GM21423 (cell line): ENCODE measurements at regions not wholly inside any gene's neighbourhood (a gene's known extent, or its start where the extent isn't known, plus 50 kb on each side); places are given as distances from the start of the nearest gene placed in this dataset.

Experiments
- ATAC-seq: cut with Tn5 transposase; IDR thresholded peaks from one replicate; pipeline ENCODE4 v1.9.1; 2021; ENCODE audit warnings: mild to moderate bottlenecking, moderate library complexity; ENCODE audit not compliant: unreplicated experiment

DNA sequence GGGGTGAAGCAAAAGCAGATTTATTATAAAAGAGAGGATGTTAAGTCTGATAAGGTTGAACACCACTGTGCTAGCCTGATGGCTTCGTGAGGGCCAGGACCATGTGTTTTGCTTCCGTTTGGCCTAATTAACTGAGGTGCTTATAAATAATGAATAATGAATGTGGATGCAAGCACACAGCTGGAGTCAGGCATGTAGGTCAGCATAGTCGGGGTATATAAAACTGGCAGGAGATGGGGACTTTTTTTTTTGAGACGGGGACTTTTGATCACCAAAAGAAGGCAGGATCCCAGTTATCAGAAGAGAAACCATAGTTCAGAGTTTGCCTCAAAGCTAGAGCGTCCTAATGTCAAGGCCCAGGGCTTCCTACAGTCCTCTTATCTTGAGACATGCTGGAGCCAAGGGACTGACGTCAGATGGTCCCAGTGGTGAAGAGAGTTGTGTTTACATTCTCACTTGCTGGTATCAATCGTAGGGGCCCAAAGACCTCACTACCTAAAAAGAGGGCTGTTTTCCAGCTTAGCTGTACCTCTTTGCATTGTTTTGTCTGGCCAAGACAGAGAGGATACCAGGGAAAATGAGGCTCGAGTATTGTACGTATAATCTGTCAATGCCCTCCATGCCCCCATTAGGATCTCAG is 50.4 kb downstream of the RTL9 start:
- ATAC-seq: no peak

DNA sequence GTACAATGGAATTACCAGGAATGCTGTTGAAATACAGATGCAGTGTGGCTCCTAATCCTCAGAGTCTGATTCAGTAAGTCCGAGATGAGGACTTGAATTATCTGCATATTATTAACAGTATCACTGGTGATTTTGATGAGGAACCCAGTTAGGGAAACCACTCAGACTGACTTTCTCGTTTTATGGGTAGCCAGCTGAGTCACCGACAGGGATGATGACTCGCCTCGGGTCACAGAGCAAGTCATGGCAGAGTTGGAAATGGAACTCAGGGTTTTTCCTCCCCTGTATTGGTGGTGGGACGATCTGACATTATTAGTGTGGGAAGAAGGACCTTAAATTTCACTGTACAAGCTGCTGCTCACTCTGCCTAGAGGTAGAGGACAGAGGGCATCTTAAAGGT is 51.3 kb downstream of the RTL9 start:
- no peak for ATAC-seq

DNA sequence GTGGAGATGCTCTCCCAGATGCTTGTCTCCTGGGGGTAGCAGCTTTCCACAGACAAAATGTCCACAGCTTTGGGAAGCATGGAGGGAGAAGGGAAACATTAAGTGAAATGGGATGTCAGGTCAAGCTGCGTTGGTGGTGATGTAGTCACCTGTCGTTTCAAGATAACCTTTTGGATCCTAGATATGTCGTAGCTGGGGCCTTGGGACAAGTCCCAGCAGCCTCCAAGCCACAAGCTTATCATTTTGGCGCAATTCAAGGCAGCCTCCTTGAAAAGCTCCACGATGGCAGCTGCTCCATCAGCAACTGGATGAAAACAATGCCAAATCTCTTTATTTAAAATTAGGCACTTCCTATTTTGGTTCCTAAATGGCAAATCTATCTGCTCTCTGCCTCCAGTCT is 52.0 kb downstream of the RTL9 start:
- no peak for ATAC-seq

DNA sequence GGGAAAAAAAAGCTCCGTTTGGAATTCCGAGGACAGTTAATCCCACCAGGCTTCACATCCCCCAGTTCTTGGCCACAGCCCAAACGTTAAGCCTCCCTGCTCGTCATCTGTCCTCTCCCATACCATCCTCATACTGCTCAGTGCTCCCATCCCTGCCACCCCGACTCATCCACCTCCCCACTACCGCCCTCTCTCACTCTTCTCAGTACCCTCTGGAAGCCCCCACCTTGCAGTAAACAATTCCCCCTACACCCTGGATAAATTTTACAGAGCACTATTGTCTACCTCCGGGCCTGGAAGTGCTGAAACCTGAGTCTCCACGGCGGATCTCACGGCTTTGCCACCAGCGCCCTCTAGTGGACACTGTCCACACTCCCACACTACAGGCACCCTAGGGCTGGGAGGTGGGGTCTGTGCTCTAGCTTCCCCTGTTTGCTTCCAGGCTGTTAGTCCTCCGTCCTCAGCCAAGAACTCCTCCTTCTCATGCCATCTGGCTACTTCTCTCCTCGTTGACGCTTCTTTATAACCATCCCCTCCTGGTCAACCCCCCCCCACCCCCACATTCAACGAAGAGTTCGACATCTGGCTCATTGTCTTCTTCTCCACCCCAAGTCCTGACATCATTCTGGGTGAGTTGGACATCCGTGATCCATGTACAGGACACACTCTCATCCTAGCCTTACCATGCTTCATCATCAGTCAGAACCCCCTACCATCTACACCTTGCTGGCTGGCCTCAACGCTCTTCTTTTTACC is 54.5 kb downstream of the RTL9 start:
- ATAC-seq: peak; percentile 48

DNA sequence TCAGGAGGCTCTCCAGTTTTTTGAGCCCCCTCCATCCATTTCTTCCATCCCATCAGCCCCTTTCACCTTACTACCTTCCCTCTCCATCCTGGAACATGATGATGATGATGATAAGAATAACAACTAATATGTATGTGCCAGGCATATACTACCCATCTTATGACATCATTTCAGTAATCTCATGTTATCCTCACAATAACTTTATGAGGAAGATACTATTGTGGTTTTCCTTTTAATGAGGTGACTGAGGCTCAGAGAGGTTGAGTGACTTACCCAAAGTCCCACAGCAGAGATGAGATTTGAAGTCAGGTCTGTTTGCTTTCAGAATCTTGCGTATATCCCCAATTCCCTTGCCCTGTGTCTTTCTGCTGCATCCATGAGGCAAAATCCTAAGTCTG is 55.1 kb downstream of the RTL9 start:
- no peak for ATAC-seq

DNA sequence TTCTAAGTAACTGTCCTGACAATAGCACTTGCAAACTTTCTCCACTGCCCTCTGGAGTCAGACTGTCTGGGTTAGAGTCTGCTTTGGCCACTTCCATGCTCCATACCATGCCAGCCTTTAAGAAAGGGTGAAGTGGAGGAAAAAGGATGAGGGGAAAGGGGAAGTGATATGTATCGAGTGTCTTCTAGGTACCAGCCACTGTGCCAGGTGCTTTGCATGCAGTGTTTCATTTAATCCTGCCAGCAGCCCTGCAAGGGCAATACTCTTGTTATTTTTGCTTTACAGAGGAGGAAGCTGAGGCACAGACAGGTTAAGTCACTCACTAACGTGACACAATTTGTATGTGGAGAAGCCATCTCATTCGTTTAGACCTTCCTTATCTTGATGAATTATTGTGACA is 55.6 kb downstream of the RTL9 start:
- ATAC-seq: peak; percentile 25

DNA sequence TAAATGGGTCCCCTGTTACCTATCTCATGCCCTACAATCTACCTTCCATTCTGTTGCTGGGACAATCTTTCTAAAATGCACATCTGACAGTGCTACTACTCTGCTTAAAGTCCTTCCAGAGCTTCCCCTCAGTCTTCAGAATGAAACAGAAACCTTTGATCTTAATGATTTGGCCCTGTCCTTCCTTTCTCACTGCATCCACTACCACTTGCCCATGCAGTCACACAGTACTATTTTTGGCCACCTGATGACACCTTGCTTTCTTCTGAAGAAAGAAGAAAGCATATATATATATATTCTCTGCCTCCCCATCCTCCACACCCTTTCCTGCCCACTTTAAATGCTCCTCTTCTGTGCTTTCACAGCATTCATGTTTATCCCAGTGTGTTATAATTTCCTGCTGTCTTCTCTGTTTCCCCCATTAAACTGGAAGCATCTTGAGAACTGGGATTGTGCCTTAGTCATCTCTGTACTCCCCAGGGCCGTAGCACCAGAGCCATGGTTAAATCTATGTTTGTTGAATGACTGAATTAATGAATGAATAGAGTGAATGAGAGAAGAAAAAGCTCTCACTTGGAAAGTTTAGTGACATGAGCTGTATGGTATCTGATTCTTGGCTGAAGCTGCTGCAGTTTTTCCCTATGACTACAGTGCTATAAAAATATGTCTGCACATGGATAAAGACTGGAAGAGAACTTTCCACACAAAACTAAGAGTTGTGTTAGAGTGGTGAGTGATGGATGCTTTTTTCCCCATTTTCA is 56.2 kb downstream of the RTL9 start:
- ATAC-seq: peak; percentile 80

DNA sequence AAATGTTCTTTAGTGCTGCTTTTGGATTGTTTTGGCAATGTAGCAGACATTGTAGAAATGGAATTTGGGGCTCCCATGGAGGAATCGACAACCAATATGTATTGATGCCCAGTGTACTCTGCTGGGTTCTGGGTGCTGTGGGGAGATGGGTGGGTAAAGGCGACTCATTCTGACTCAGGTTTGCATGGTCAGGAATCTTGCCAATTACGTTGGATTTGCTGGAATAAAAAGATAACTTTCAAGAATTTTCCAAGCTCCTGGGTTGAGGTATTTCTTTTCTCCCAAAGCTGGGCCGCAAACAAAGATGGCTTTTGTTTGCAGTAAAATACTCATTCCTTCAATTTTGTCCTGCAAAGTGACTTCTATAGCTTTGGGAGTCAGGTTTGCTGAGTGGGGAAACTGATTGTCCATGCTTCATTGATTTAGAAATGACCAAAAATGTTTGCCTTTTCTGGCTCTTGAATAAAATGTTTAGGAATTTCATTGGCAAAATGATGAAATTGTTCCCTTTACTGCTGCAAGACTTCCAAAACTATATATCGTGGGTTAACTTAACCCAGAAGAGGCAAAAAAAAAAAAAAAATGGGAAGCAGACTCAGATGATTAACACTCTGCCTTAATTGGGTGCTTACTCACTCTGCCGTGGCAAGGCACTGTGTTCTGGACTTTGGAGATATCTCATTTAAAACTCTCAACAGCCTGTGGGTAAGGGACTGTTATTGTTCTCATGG is 57.0 kb downstream of the RTL9 start:
- ATAC-seq: no peak

DNA sequence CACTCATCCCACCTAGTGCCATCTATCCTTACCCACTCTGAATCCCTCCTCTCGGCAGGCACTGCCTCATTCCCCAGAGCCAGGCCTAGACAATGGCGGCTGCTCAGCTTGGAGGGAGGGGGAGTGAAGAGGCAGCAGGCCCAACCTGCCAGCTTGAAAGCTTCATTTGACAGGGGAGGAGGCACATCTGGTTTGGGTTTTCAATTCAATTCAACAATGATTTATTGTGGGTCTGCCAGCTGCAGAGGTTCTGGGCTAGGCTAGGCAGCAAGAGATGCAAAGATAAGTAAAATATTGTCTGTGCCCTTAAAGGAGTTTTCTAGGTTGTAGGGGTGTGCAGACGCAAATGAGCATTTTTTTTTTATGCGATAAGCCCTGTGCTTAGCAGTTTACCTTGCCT is 58.5 kb downstream of the RTL9 start:
- ATAC-seq: no peak

DNA sequence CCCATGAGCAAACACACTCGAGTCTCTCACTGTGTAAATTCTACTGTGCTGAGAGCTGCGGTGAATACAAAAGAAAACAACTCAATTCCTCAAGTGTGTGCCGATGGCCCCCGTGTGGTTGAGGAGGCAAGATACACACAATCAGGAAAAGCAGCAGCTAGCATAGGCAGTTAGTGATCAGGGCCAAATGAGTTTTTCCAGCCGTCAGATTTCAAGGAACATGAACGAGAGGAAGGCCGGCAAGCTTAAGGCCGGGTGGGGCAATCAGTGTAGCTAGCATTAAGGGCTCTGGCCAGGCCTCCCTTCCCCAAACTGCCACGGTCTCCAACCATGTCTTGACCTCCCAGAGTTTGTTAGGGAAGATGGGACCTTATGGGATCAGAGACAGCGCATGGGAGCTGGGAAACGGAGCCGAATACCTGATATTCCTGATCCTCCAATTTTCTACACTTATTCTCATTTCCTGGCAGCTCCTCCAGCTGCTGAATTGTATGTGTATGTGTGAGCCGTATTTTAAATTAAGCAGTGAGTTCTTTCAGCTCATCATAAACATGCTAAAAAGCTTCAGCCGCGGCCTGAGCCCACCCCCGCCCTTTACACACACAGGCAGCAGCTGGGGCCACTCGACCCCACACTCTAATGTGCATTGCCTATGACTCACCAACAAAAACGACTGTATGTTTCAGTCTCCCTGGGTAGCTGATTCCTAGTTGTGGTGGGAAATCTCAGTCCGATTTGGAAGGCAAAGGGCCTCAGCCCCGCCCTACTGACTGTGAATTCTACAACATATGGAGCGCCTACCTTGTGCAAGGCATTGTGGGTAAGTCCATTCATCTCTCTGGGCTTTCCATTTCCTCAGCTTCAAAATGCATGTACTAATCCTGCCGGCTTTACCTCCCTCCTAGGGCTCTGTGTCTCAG is 59.9 kb downstream of the RTL9 start:
- no peak for ATAC-seq

DNA sequence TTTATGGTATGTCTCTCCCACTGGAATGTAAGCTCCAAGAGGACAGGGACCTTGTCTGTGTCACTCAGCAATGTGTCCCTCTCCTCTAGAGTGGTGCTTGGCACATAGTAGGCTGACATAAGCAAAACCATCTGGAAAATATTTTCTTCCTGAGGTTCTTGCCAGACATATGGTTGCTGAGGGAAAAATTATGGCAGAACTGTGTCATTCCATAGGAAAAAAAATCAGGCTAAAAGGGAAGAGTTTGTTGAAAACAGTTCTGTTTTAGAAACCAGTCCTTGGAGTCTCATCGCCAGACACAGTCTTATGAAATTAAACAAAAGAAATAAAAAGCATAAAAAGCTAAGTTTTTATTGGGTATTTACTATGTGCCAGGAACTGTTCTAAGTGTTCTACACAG is 60.9 kb downstream of the RTL9 start:
- ATAC-seq: no peak

DNA sequence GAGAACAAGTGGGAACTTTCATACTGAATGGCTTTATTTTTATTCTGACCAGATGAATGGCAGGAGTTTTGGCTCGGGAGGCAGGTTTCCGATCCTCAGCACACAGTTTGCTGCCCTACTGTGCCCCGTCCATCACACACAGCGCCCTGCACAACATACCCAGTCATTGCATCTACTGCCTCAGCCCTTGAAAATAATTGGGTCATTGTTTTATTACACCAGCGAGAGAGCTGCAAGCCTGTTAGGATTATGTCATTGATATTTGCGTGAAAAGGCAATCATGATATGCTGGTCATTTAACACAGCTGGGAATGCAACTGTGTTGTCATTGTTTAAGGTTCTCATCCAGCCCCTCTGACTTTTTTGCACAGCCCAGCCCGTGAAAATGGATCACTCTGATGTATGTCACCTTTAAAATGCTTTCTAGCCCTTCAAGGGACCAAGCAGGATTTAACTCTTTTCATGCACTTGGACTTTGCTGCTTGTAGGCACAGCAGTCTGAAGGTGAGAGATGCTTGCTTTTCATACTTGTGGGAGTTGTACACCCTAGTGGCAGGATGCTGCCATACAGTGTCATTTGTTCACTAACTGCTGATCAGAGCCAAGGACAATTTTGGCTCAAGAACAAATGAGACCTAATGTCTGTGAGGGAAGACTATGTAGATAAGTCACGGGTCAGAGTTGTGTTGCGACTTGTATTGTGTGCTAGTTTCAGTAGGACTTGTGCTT is 62.3 kb downstream of the RTL9 start:
- ATAC-seq: no peak

DNA sequence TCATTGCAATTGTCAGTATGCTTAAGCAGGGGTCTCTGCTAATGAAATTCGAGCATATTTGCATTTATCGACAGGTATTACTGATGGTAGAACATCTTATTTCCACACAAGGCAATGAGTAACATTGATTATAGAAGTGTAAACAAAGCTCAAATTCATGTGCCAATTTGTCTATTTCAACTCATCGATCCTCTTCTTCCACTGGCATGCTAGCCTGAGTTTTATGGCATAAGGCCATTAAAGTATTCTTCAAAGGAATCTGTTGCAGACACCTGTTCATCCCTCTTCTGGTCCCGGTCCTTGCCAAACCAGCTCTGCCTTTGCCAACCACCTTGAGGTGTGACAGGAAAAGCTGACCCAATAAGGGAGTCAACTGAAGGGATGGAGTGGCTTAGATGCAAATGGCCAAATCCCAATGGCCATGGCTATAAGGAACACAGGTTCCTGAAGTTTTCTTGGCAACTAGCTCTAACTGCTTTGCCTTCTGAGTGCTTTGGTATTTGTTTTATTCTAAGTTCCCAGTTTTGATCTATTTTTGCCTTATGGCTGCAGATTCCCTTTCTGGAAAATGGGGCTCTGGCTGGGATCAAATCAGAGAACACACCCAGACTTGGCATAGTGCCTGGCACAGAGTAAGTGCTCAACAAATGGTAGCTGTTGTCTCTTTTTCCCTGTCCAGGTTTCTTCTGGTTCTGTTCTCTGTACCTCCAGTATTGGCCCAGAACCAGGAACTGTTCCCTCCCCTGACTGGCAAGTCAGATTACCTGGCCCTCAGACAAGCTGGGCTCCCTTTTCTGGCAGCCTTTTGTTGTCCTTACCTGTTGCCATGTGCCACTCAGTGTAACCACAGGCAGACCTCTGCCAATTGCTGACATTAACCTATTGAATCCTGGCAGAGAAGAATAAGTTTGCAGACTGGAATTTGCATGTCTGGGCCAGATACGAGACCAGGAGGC is 63.1 kb downstream of the RTL9 start:
- ATAC-seq: no peak

DNA sequence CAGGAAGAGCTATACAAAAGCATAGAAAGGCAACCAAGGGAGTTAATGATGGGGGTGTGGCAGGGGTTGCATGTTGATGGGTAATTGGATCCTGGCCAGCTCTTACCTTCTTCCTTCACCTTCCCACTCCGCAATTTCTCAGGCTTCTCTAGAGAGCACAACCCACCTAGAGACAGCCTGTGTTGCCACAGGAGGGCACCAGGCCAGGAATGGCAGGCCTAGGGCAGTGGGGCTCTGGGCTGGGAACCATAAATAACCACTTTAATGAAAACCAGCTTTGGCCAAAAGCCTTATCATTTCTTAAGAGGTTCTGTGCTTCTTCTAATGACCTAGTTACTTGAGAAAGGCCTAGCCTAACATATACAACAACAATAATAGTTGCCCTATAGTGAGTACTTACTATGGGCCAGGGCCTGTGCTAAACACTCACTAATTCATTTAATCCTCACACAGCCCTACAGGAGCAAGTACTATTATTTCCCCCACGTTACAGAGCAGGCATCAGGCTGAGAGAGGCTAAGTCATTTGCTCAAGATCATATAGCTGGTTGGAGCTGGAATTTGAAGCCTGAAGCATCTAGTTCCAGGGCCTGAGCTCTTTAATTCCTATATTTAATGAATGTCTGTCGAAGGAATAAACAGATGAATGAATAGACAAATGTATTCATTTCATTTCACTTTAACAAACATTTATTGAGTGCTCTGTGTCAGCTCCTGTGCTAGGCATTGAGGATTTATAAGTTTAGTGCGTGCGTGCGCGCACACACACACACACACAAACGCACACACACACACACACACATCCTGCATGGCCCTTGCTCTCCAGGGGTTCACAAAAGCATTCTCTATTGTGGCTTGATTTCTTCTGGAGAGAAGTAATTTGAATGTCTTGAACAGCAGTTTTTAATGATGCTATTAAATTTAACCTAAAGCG is 66.8 kb downstream of the RTL9 start:
- no peak for ATAC-seq

DNA sequence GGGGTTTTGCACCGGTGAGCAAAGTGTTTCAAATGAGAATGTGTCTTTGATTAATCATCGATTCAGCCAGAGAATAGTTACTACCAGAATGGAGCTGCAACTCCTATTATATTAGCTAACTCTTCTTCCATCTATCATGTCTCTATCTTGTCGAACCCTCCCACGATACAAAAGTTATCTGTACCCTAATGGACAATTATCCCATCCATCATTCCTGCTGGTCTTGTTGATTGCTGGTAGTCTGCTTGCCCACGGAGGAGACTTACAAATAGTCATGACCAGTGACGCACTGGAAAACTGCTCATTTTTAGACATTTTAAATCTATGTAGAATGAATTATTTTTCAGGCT is 67.5 kb downstream of the RTL9 start:
- no peak for ATAC-seq

DNA sequence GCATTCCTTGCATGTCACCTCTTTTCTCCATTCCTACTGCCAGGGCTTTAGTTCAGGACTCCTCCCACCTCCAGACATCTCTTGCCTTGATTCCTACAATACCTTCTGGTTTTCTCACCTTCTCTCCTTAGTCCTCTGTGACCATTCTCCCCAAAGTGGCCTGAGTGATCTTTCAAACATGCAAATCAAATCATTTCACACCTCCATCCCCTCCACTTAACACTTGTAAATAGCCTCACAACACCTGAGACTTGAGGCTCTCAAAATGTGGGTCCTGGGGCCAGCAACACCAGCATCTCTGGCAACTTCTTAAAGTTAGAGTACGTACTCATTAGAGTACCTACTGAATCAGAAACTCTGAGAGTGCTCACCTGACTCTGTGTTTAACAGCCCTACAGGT is 68.4 kb downstream of the RTL9 start:
- no peak for ATAC-seq

DNA sequence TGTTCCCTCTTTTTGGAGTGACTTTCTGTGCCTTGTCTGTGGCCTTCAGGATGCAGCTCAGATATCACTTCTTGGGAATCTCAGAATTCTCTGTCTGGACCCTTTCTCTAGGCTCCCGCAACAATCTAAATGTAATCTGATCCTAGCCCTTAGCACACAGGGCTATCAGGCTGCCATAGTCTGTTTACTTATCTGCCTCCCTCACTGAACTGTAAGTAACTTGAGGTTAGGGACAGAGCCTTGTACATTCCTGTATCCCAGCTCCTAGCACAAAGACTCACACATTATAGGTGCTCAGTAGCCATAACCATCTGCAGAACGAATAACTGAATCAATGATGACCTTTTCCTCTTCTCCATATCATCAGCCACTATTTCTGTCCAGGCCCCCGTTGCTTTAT is 69.5 kb downstream of the RTL9 start:
- ATAC-seq: no peak
